Hypothalamus (tissue), 51 donors: ENCODE measurements at regions not wholly inside any gene's neighbourhood (a gene's known extent, or its start where the extent isn't known, plus 50 kb on each side); places are given as distances from the start of the nearest gene placed in this dataset.
"Not testable (repeated sequence)": the region's sequence is repeated elsewhere in the genome, so short reads cannot be mapped to it uniquely, and the experiment has no call there.

Experiments used
- DNase-seq, 51 donors: peaks; one replicate each; lab custom pipeline; 2025; lab: John Stamatoyannopoulos, UW

DNA sequence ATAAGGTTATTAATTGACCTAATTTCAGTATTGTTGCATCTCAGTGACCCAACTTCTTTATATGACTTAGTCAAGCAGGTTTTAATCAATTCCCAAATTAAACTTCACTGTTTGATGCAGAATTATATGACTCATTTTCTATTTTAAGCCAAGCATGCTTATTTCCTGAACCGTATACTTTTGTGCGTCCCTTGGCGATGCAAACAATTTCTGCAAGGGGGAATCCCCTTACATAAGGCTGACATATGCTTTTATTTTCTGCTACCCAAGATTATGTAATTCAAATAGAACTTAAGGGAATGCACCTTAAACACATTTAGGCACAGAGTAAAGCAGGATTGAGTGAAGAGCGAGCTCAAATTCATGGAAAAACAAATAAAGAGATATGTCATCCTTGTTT, 303.9 kb downstream of the PDCD6IP start:
- DNase-seq = no peak

DNA sequence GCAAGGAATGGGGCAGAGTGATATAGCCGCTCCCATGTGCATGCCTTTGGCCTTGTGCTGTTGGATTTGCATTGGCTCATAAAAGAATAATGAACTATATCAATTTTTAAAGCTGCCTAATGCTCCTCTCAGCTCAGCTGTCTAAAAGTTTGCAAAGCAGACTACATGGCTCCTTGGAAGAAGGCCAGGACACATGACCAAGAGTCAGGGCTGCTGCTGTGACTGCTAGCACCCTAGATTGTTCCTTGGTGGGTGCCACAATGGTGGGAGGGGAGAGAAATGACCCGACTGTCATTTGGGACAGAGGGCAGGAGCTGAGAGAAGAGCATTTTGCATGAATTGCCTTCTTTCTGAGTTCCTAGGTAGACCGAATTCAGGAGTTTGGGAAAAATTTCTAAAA, 307.9 kb downstream of the PDCD6IP start:
- no peak for DNase-seq

DNA sequence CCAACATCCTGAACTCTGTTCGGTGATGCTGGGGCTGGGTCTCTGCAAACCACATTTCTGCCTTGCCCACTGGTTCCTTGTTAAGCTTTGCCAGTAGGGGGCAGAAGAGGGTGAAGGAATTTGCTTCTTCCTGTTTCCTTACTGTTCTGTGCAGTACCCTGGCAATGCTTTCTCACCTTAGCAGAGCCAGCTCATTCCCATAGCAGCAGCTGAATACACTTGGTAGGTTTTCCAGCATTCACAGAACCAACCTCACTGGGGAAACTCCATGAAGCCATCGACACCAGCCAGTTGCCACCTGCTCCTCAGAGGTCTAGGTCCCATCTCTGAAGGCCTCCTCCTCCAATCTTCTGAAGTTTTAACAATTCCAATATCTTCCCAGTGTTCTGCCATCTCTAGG, 308.4 kb downstream of the PDCD6IP start:
- DNase-seq = peak in 1 of 51 donors; percentile 11

DNA sequence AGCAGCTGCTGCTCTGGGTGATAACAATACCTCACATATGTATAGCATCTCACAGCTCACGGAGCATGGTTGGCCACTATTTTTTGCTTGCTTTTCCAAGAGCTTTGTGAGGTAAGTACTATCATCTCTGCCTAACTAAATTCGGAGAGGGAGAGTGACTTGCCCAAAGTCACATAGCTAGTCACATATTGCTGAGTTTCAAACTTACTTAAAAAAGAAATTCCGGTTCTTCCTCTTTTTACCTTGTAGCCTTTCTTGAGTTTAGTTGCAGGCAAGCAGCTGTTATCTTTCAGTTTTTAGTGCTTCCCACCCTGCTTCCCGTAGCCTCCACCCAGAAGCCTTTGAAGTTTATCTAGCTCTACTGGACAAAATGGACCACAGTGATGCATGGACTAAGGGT, 309.2 kb downstream of the PDCD6IP start:
- no peak for DNase-seq

DNA sequence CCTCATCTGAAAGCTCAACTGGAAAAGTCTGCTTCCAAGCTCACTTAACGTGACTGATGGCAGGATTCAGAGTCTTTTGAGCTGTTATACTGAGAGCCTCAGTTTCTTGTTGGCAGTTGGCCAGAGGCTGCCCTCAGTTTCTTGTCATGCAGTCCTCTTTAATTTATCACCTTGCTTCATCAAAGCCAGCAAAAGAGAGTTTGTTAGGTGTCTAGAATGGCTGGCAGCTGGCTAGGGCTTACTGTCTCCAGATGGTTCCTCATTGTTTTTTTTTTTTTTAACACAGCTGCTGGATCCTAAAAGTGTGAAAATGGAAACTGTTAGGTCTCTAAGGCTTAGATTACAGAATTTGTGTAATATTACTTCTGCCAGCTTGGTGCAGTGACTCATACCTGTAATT, 310.6 kb downstream of the PDCD6IP start:
- DNase-seq = no peak

DNA sequence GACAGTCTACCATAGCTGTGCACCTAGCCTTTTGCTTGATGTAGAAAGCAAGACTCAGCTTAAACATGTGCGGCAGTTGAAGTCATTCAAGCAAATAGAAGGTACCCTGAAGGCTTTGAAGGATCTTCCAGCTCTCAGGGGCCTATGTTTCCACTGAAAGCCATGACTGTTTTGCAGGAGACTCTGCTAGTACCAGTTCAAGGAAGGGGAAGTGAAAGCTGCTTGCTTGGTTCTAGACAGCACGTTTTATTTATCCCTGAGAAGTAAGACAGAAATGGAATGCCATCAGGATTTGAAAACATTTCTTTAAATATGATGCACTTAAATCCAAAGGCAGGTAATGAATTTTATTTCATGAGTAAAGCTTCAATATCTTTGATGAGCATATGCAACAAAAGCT, 311.4 kb downstream of the PDCD6IP start:
- no peak for DNase-seq

DNA sequence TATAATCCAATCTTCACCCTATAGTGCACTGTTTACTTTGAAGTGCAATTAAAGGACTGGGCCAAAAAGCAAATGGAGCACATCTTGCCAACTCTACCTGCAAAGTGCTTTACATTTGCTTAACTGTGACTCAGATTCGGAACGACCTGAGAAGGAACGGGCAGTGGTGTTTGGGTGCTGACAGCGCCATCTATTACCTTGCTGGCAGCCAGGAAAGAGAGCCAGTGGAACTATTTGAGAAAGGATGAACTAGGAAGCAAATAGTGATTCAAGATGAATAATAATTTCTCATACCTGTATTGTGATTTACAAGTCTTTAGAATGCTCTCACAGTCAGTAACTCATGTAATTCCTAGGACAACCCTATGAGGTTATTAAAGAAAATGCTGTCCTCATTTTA, 312.9 kb downstream of the PDCD6IP start:
- no peak for DNase-seq

DNA sequence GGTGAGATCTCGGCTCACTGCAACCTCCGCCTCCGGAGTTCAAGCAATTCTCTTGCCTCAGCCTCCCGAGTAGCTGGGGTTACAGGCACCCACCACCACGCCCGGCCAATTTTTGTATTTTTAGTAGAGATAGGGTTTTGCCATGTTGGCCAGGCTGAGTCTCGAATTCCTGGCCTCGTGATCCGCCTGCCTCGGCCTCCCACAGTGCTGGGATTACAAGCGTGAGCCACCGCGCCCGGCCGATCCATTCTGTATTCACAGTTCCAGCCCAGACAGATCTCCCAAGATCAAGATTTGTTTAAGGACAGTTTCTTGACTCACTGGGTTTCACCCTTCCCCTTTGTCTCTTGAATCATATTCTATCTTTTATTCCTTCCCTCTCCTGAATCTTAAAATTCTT, 313.8 kb downstream of the PDCD6IP start:
- not testable (repeated sequence) for DNase-seq

DNA sequence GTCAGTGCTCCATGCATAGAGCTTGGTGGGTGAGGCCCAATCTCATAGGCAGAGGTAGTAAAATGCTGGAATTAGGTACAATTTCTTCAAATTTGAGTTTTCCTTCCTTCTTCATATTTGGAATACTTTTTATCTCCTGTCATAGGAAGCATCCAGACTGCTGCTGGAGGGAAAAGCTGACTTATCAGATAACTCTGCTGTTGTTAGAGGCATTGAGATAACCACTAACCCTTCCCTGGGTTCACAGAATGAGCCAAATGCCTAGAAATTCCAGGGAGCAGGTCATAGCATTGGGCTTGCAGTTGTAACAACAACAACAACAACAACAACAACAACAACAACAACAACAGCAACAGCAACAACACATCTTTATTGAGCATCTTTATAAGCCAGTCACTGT, 332.7 kb downstream of the PDCD6IP start:
- DNase-seq = no peak

DNA sequence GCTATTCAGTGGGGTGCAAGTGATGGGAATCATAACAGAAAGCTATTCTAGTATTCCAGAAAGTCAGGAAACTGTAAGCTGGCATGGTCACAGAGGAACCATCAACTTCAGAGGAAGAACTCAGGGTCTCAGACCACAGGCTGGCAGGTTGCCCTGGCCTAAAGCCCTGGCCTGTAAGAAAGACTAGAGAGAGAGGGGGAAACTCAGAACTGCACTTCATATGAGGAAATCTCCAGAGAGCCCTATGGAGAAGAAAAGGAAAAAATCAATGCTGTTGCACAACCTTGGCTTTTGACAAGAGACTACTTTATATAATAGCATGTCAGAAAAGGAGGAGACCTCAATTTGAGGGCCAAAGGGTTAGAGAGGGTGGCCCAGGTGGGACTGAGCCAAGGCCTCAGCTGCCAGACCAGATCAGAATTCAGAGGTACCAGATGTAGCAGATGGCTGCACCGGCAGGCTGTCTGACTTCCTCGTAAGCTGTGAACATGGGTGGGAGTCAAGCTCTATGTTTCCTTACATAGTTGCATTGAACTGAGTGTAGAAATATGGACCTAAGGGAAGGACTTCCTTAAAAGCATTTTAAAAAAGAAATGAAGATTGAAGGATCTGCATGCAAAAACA, 333.8 kb downstream of the PDCD6IP start:
- no peak for DNase-seq

DNA sequence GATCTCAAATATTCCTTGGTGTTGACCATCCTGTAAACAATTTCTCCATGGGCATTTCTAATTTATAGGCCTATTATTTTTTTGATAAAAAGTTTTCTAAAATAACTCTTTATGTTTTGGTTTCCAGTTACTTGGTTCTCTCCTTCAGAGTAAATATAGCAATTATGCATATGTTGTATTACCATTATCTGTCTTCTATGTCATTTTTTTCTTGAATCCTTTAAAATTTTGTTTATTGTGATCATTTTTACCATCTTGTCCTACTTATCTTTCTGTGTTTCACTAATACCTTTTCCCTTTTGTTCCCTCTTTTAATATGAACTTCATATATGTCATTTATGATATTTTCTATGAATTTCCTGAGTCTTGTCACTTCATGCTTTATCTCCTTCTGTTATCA, 341.1 kb downstream of the PDCD6IP start:
- DNase-seq = no peak

DNA sequence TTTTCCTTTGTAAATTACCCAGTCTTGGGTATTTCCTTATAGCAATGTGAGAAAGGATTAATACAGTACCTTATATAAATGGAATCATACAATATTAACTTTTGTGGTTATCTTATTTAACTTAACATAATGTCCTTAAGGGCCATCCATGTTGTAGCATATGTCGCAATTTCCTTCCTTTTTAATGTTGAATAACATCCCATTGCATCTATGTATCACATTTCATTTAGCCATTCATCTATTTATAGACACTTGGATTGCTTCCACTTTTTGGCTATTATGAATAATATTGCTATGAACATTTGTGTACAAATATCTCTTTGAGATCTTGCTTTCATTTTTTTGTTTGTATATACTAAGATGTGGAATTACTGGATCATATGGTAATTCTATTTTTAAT, 342.2 kb downstream of the PDCD6IP start:
- DNase-seq = no peak

DNA sequence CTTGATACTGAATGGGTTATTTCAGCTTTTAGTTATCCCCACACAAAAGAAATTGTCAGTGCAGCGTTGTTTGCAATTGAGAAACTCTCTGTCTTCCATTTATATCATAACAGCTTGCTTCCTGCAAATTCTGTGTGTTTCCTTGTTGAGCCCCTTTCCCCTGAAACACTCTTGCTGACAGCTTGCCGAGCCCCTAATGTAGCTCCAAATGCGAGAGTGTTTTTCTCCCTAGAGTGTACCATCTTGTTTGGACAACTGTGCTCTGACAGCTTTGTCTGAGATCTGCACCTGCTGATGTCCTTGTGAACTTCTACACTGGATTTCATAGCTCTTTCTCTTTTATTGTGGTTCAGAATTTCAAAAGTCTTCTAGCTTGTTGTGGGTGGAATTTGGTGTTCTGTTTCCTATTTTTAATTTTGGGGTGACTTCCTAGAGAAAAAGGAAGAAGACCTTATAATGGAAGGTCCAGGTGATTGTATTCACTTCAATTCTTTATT, 343.5 kb downstream of the PDCD6IP start:
- no peak for DNase-seq

DNA sequence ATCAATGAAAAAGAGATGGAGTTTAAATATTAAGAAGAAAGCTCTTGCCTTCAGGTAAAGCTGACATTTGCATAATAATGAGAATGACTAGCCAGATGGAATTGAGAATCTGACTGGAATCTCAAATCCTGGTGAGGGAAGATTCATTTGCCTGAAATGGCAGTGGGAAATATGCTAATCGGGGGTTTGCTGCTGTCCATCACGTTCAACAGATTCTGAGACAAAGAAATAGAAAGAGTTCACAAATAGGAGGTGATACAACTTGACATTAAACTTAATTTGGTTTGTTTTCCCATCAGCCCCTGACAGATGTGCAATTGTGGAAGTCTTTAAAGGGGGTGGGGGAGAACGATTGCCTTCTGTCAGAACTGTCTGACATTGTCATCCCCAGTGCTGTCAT, 347.4 kb downstream of the PDCD6IP start:
- no peak for DNase-seq

DNA sequence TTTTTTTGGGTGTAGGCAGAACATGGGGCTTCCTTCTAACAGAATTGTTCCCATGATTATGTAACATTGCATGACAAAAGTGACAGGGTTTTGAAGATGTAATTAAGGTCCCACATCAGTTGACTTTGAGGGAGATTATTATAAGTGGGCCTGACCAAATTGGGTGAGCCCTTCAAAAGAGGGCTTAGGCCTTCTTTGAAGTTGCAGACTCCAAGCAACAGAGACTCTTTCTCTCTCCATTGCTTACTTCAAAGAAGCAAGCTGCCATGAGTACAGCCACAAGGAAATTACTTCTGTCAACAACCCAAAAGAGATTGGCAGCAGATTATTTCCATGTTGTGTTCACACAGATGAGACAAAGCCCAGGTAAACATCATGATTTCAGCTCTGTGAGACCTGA, 348.2 kb downstream of the PDCD6IP start:
- DNase-seq = no peak

DNA sequence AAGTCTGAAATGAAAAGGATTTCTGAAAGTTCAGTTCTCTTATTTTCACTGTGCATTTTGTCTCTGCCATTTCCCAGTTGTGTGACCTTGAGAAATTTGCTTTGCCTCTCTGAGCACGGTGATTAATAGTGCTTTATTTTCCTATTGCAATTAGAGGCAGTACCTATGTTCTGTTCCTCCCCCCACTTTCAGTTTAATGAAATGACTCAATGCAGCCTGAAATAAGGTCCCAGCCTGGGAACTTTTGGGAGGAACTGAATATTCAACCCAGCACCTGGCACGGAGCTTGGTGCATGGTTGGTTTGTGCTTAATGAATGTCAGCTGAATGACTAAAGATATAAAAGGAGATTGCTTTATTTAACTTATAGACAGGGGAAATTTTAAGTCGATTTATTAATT, 352.6 kb downstream of the PDCD6IP start:
- DNase-seq = no peak

DNA sequence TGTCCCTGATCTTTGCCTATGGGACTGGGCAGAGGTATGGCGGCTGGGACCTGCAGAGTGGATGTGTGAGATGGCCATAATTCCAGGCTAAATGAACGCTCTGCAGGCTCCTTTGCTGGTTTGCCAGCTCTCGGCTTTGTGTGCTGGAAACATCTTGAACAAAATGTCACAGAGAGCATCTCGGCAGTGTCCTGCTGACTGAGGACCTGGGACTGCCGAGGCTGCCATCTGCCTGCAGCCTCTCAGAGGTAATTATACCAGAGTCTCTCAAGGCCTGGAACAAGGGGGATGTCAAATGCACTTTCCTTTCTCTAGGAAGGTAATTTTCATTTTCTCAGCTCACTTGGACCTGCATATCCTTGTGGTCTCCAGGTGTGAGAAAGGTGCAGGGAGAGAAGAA, 354.2 kb downstream of the PDCD6IP start:
- DNase-seq = no peak

DNA sequence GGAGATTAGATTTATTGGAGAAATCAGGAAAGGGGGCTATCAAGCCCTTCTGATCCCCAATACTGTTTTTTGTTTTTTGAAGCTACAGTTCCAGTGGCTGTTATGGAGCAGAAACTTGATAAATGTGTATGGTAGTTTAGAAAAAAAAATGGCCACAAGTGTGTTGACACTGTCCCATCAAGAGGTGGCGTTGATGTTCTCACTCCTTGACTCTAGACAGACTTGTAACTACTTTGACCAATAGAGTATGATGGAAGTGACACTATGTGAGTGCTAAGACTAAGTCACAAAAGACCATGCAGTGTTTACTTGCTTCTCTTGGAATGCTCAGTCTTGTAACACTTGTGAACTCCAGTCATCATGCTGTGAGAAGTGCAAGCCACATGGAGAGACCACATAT, 356.7 kb downstream of the PDCD6IP start:
- DNase-seq = no peak

DNA sequence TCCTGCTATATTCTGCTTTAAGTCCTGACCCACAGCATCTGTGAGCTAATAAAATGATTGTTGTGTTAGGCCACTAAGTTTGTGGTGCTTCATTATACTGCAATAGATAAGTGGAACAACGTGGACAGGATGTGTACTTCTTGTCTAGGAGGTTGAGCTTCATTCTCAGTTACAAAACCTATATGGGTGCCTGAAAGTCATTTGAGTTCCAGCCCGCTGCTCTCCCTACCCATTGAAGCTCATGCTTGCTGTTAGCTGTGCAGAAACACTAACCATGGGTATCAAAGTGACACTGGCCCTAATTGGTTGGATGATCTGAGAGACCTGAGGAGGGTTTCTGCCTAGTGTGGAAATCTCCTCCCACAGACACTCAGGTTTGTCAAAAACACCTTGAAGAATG, 357.2 kb downstream of the PDCD6IP start:
- DNase-seq = no peak

DNA sequence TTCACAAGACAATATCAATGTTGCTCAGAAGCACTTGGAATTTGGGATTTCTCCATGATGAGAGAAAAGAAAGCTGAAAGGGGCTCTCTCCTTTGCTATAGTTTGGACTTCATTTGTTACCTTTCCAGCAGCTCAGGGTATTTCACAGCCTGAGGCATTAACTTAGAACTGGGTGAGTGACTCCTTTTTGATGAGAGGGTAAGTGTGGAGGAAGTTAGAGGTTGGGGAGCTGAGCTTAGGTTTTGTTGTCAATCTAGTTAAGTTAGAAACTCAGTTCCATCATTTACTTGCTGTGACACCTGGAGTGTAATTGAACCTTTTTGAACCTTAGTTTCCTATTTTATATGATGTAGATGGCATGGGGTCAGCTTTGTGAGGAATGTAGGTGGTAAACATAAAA, 359.1 kb downstream of the PDCD6IP start:
- DNase-seq = no peak

DNA sequence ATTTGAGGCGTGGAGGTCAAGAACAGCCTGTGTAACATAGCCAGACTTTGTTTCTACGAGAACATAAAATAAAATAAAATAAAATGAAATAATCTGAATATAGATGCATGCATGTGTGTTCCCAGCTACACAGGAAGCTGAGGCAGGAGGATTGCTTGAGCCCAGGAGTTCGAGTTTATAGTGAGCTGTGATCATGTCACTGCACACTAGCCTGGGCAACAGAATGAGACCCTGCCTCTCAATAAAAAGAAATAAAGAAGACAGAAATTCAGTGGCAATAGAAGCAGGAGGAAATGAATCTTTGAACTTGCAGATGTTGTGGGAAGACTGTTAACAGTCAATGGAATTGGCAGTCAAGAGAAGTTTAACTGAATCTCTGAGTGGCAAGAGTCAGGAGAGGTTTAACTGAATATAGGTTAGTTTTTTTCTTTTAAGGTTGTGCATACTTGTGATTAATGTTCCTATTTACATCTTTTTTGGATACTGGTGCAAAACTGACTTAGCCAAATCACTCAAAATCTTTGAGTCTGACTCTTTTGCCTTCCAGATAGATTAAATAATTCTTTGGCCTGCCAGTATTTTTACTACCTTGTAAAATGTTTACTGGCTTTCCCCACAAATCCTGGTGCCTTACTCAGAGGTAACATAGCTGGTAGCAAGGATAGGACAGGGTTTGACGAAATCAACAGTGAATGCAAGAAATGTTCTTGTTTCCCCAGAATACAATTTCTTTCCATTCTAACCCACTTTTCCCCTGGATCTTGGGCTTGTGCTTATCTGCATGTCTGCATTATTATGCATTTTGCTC, 361.4 kb downstream of the PDCD6IP start:
- DNase-seq = no peak

DNA sequence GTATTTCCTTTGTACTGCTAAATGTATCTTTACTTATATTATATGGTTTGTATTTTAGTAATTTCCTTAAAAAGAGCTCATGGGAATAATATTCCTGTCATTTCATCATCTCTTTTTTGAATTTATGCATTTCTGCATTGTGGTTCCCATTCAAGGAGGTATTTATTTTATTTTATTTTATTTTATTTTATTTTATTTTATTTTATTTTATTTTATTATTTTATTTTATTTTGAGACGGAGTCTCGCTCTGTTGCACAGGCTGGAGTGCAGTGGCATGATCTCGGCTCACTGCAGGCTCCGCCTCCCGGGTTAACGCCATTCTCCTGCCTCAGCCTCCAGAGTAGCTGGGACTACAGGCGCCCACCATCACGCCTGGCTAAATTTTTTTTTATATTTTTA, 371.2 kb downstream of the PDCD6IP start:
- not testable (repeated sequence) for DNase-seq
